Stimulated activated CD4-positive, alpha-beta T cell treated with anti-CD3 and anti-CD28 coated beads, Interleukin-15, amount 100 ng/mL, for 24 hours (primary cell): ENCODE measurements at regions not wholly inside any gene's neighbourhood (a gene's known extent, or its start where the extent isn't known, plus 50 kb on each side); places are given as distances from the start of the nearest gene placed in this dataset.

Experiments used
- DNase-seq: peaks from one replicate; pipeline ENCODE4 v3.0.0-alpha.2; 2020

- DNase-seq = no peak
Measured at GRCh38 chr1:34671887-34672286, 83.0 kb upstream of the GJB5 start.

GRCh38 chr1:34681480-34682451 lies 73.1 kb upstream of the GJB5 start:
- peak; percentile 63 for DNase-seq

- DNase-seq = no peak
Measured at GRCh38 chr1:34682452-34683223, 72.2 kb upstream of the GJB5 start.

GRCh38 chr1:34683616-34684015 lies 71.2 kb upstream of the GJB5 start:
- DNase-seq = no peak

- DNase-seq = peak; percentile 28
Measured at GRCh38 chr1:34684266-34684665, 70.6 kb upstream of the GJB5 start.

- no peak for DNase-seq
Measured at GRCh38 chr1:34685225-34685624, 69.6 kb upstream of the GJB5 start.

- no peak for DNase-seq
Measured at GRCh38 chr1:34686531-34686930, 68.3 kb upstream of the GJB5 start.

- no peak for DNase-seq
Measured at GRCh38 chr1:34688006-34688741, 66.7 kb upstream of the GJB5 start.

- DNase-seq = no peak
Measured at GRCh38 chr1:34690269-34690668, 64.6 kb upstream of the GJB5 start.

GRCh38 chr1:34693081-34693480 lies 61.8 kb upstream of the GJB5 start:
- DNase-seq = no peak

- no peak for DNase-seq
Measured at GRCh38 chr1:34694383-34694782, 60.5 kb upstream of the GJB5 start.

GRCh38 chr1:34695580-34695979 lies 59.3 kb upstream of the GJB5 start:
- no peak for DNase-seq

- no peak for DNase-seq
Measured at GRCh38 chr1:34696230-34696629, 58.6 kb upstream of the GJB5 start.

GRCh38 chr1:34696981-34697380 lies 57.9 kb upstream of the GJB5 start:
- no peak for DNase-seq

GRCh38 chr1:34697818-34698217 lies 57.0 kb upstream of the GJB5 start:
- DNase-seq = no peak

GRCh38 chr1:34701326-34702060 lies 53.4 kb upstream of the GJB5 start:
- no peak for DNase-seq
